ENCODE measurements at regions not wholly inside any gene's neighbourhood (a gene's known extent, or its start where the extent isn't known, plus 50 kb on each side); places are given as distances from the start of the nearest gene placed in this dataset.

DNA sequence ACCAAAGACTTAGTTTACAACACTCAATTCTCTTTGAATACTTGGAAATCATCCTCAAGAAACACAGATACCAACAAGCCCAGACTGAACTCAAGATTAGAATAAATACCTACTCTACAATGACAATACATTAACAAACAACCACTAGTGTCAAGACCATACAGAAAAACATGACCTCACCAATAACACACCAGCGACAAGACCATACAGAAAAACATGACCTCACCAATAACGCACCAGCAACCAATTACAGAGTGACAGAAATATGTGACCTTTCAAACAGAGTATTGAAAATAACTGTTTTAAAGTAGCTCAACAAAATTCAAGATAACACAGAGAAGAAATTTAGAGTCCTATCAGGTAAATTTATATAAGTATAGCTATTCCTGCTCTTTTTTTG lies 876.0 kb downstream of the EPHA3 start:
- no peak for TF ChIP-seq RBM34 (IDR thresholded peaks at IDR 0.05; ENCODE audit: borderline replicate concordance, insufficient read depth, low read length)
- no peak for TF ChIP-seq KDM4B (IDR thresholded peaks at IDR 0.05; ENCODE audit: borderline replicate concordance in 2 of 2, low read depth in 1 of 2)
- TF ChIP-seq HNRNPH1 (optimal IDR thresholded peaks at IDR 0.05; ENCODE audit: low read depth, low read length), result no peak
- TF ChIP-seq CTCF (IDR thresholded peaks at IDR 0.05 in 2 of 3, conservative IDR thresholded peaks at IDR 0.05 in 1 of 3; ENCODE audit: insufficient read depth in 2 of 3, low read depth in 1 of 3, low read length in 3 of 3), result no peak
- TF ChIP-seq POLR2A (conservative IDR thresholded peaks at IDR 0.05), result no peak
- TF ChIP-seq DPF2 (IDR thresholded peaks at IDR 0.05), result no peak
